PC-9 (cell line): ENCODE measurements at regions not wholly inside any gene's neighbourhood (a gene's known extent, or its start where the extent isn't known, plus 50 kb on each side); places are given as distances from the start of the nearest gene placed in this dataset.

Experiments
- BruUV-seq: library from RNA; stranded (reverse); fragments of 400-500 nt; replicated peaks from 2 replicates; lab custom pipeline; 2021; lab: Mats Ljungman, UMichigan
- CTCF ChIA-PET: fragments of 300-600 bp; sonication (Branson Sonifier 250); formaldehyde crosslinking; loops from one replicate; lab custom pipeline; 2022; ENCODE audit warnings: antibody characterized with exemption; lab: Charles Lee
- POLR2A ChIA-PET: fragments of 300-600 bp; sonication (Branson Sonifier 250); formaldehyde crosslinking; loops from one replicate; lab custom pipeline; 2022; ENCODE audit warnings: antibody characterized with exemption; ENCODE audit not compliant: unreplicated experiment; lab: Charles Lee
- DNase-seq, 2 experiments: peaks; one replicate each; pipeline versions ENCODE4 v3.0.0 to v3.0.0-alpha.2; 2015 to 2022; ENCODE audit warnings: mixed read lengths in 1 of 2
- H2AFZ ChIP-seq: fragments of 200-600 bp; sonication (generic); 2 replicates; pipeline ENCODE4 v1.8.1; 2017; ENCODE audit warnings: antibody characterized with exemption
- H3F3A ChIP-seq: fragments of 200-600 bp; sonication (generic); 2 replicates; pipeline ENCODE4 v1.8.1; 2017; ENCODE audit warnings: antibody characterized with exemption, mild to moderate bottlenecking, low read depth; ENCODE audit not compliant: insufficient read depth
- H3K27ac ChIP-seq: fragments of 200-600 bp; sonication (generic); 2 replicates; pipeline ENCODE4 v1.6.1; 2016; ENCODE audit warnings: mixed run types
- H3K27me3 ChIP-seq: fragments of 200-600 bp; sonication (generic); 2 replicates; pipeline ENCODE4 v1.6.1; 2016; ENCODE audit warnings: low read depth, mixed run types; ENCODE audit not compliant: insufficient read depth
- H3K36me3 ChIP-seq: fragments of 200-600 bp; sonication (generic); 2 replicates; pipeline ENCODE4 v1.6.1; 2016; ENCODE audit warnings: low read depth, mixed run types
- H3K4me1 ChIP-seq: fragments of 200-600 bp; sonication (generic); replicated peaks from 2 replicates; pipeline ENCODE4 v1.6.1; 2016; ENCODE audit warnings: mixed run types; ENCODE audit not compliant: insufficient read depth
- H3K4me2 ChIP-seq: fragments of 200-600 bp; sonication (generic); 2 replicates; pipeline ENCODE4 v1.6.1; 2017; ENCODE audit warnings: mixed run types
- H3K4me3 ChIP-seq: fragments of 200-600 bp; sonication (generic); 2 replicates; pipeline ENCODE4 v1.6.1; 2016; ENCODE audit warnings: mixed run types
- H3K79me2 ChIP-seq: fragments of 200-600 bp; sonication (generic); 2 replicates; pipeline ENCODE4 v1.6.1; 2017; ENCODE audit warnings: low read depth, mixed run types
- H3K9me2 ChIP-seq: fragments of 200-600 bp; sonication (generic); 2 replicates; pipeline ENCODE4 v1.8.1; 2017; ENCODE audit warnings: mild to moderate bottlenecking; ENCODE audit not compliant: insufficient read depth
- H3K9me3 ChIP-seq: fragments of 200-600 bp; sonication (generic); 2 replicates; pipeline ENCODE4 v1.8.1; 2016; ENCODE audit warnings: low read depth; ENCODE audit not compliant: insufficient read depth
- H4K20me1 ChIP-seq: fragments of 200-600 bp; sonication (generic); 2 replicates; pipeline ENCODE4 v1.8.1; 2017; ENCODE audit not compliant: insufficient read depth
- CTCF ChIP-seq: fragments of 200-600 bp; sonication (generic); conservative IDR thresholded peaks from 2 replicates; pipeline ENCODE4 v1.6.1; 2017; ENCODE audit warnings: mixed run types, antibody characterized with exemption, mild to moderate bottlenecking, moderate library complexity
- EZH2 ChIP-seq: fragments of 200-600 bp; sonication (generic); IDR thresholded peaks from 2 replicates; pipeline ENCODE4 v1.8.0; 2017; ENCODE audit warnings: antibody characterized with exemption, low read depth
- intact Hi-C: fragments of 100-400 bp; cut with micrococcal nuclease; formaldehyde crosslinking; loops from one replicate; pipeline ENCODE4 v1.10.0; 2022; ENCODE audit not compliant: unreplicated experiment

DNA sequence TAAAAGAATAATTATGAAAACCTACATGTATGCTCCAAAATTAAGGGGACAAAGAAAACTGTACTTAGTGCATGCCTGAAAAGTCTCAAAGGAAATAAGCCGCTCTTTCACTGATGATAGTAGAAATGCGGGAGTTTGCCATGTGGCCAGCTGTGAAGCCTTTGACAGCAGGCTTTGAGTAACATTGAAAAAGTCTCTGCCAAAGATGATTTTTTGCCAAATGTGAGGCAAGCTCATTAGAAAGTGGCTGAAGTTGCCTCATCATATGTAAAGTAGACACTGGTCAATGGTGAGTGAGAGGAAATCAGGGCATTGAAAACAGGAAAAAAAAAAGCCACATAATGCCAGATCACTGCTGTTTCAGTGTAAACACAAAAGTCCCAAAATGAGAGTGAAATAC lies 2360.1 kb downstream of the PCDH7 start:
- CTCF ChIA-PET = no interaction called here
- H3K4me1 ChIP-seq = no peaks in the 10 kb centered on the region
- no peaks in the 10 kb centered on the region for H4K20me1 ChIP-seq
- H3K9me2 ChIP-seq = no peaks in the 10 kb centered on the region
- no peak overlapping the region for H2AFZ ChIP-seq
- no peaks in the 10 kb centered on the region for H3K36me3 ChIP-seq
- H3K9me3 ChIP-seq = no peaks in the 10 kb centered on the region
- TF ChIP-seq CTCF (no peak), EZH2 (no peak)
- intact Hi-C loops = no loop called here
- H3K4me2 ChIP-seq = no peak overlapping the region
- no peaks in the 10 kb centered on the region for H3K79me2 ChIP-seq
- H3K4me3 ChIP-seq = no peak overlapping the region
- H3K27me3 ChIP-seq = no peaks in the 10 kb centered on the region
- POLR2A ChIA-PET = no interaction called here
- BruUV-seq = no TSS peak
- H3K27ac ChIP-seq = no peak overlapping the region
- H3F3A ChIP-seq = no peaks in the 10 kb centered on the region
- DNase-seq = no peak

GRCh38 chr4:33085709-33086108 lies 2365.5 kb downstream of the PCDH7 start:
- intact Hi-C loops = no loop called here
- Histone ChIP-seq H3K9me3 (no peaks in the 10 kb centered on the region), H3F3A (no peaks in the 10 kb centered on the region), H3K4me3 (no peak overlapping the region), H3K9me2 (no peaks in the 10 kb centered on the region), H4K20me1 (no peaks in the 10 kb centered on the region), H2AFZ (no peak overlapping the region), H3K27me3 (no peaks in the 10 kb centered on the region), H3K36me3 (no peaks in the 10 kb centered on the region), H3K79me2 (no peaks in the 10 kb centered on the region), H3K4me2 (no peak overlapping the region), H3K4me1 (no peaks in the 10 kb centered on the region), H3K27ac (no peak overlapping the region)
- POLR2A ChIA-PET = no interaction called here
- no TSS peak for BruUV-seq
- CTCF ChIA-PET = no interaction called here
- DNase-seq = no peak
- TF ChIP-seq EZH2 (no peak), CTCF (no peak)

GRCh38 chr4:33086331-33086925 lies 2366.3 kb downstream of the PCDH7 start:
- no peaks in the 10 kb centered on the region for H3K79me2 ChIP-seq
- H3K27me3 ChIP-seq = no peaks in the 10 kb centered on the region
- no peak overlapping the region for H2AFZ ChIP-seq
- CTCF ChIA-PET = no interaction called here
- POLR2A ChIA-PET = no interaction called here
- no peaks in the 10 kb centered on the region for H3F3A ChIP-seq
- H3K27ac ChIP-seq = no peak overlapping the region
- no peak overlapping the region for H3K4me3 ChIP-seq
- H3K9me3 ChIP-seq = no peaks in the 10 kb centered on the region
- intact Hi-C loops = no loop called here
- no peak overlapping the region for H3K4me2 ChIP-seq
- H4K20me1 ChIP-seq = no peaks in the 10 kb centered on the region
- BruUV-seq = no TSS peak
- DNase-seq = no peak
- no peaks in the 10 kb centered on the region for H3K36me3 ChIP-seq
- TF ChIP-seq CTCF = no peak
- no peak for TF ChIP-seq EZH2
- no peaks in the 10 kb centered on the region for H3K9me2 ChIP-seq
- no peaks in the 10 kb centered on the region for H3K4me1 ChIP-seq
